AG09319 (cell line): ENCODE measurements at regions not wholly inside any gene's neighbourhood (a gene's known extent, or its start where the extent isn't known, plus 50 kb on each side); places are given as distances from the start of the nearest gene placed in this dataset.

Experiments
- DNase-seq: peaks from one replicate; pipeline ENCODE4 v3.0.0-alpha.2; 2010; ENCODE audit warnings: low read depth; ENCODE audit errors: extremely low read depth
- TF ChIP-seq, protein P1 (sequence below): IDR thresholded peaks from 2 replicates; pipeline ENCODE4 v1.5.1; 2011; ENCODE audit warnings: low read depth, mild to moderate bottlenecking, inconsistent platforms, low read length, moderate library complexity

DNA sequence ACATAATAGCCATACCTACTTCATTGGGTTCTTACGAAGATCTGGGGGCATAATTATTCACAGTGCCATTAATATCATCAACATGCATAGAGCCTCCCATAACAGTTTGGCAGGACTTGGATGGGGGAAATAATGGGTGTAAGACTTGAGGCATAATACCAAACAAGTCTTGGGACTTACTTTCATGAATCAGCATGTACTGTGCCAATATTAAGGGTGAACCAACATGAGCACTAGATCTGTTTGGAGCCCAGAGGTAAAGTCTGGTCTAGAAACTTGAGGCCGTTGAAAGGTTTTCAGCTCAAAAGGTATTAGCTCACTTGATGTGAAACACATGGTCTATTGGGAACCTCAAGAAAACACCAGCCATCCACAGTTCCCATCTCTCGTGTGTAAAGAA lies 56.7 kb upstream of the ZC3H11B start:
- DNase-seq: no peak
- TF ChIP-seq, protein P1, sequence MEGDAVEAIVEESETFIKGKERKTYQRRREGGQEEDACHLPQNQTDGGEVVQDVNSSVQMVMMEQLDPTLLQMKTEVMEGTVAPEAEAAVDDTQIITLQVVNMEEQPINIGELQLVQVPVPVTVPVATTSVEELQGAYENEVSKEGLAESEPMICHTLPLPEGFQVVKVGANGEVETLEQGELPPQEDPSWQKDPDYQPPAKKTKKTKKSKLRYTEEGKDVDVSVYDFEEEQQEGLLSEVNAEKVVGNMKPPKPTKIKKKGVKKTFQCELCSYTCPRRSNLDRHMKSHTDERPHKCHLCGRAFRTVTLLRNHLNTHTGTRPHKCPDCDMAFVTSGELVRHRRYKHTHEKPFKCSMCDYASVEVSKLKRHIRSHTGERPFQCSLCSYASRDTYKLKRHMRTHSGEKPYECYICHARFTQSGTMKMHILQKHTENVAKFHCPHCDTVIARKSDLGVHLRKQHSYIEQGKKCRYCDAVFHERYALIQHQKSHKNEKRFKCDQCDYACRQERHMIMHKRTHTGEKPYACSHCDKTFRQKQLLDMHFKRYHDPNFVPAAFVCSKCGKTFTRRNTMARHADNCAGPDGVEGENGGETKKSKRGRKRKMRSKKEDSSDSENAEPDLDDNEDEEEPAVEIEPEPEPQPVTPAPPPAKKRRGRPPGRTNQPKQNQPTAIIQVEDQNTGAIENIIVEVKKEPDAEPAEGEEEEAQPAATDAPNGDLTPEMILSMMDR: no peak

DNA sequence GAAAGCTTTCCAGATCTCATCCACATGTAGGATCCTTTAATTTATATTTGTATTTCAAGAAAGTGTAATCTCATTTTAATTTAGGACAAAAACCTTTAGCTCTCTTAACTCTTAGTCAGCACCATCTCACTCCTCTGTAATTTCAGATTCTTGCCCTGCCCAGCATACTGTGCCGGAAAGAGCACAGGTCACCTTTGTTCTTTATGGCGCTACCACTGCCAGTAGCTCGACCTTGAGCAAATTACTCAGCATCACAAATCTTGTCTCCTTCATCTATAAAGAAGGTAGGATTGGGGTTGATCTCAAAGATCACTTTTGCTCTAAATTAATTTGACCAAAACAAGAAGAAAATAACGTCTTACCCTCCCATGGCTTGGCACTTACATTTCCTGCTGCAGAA lies 56.1 kb upstream of the ZC3H11B start:
- TF ChIP-seq, protein P1: no peak
- DNase-seq: no peak

DNA sequence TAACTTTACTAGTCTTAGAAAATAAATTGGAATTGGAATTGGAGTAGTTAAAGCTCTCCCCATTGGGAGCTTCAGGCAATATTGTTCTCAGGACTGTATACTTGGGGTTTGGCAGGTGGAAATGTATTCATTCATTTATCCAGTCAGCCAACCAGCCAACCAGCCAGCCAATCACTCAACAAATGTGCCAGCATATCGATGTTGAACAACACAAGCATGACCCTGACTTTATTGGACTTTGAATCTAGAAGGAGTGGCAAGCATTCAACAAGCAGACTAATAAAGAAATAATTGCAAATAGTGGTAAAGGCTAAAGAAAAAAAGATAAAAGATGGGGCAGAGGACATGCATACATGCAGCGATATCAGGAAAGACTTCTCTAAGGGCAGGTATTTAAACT lies 55.5 kb upstream of the ZC3H11B start:
- no peak for DNase-seq
- TF ChIP-seq, protein P1: no peak

DNA sequence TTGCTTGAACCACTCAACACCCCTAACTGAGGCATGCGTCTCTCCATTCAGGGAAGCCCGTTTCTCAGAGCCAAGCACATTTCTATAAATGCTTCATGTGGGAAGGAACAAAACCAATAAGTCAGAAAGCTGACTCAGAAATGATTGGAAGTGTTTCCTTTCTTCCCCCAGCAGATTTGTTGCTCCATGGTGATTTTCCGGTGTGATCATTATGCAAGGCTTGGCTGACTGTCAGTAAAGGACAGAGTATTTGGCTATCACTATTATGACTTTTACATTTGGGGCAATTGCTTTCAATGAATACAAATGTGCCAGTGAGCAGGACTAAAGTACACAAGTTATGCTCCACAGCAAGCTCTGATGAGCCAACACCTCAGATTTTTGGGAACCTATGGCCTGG lies 53.3 kb upstream of the ZC3H11B start:
- DNase-seq: no peak
- TF ChIP-seq, protein P1: no peak

DNA sequence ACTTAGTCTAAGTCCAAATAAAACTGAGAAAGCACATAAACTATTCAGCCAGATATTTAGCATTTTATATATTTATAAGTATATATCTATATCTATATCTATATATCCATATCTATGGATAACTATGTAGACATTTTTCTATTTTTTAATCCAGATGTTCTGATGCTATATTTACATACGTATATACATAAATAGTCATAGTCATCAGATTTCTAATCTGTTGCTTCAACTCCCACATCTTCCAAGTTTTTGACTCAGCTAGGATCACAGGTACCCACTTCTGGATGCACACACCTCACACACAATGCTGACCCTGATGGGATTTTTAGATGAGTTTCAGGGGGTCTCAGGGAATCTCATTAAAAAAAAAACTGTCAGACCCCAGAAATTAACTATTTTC lies 52.2 kb upstream of the ZC3H11B start:
- DNase-seq: no peak
- TF ChIP-seq, protein P1: no peak

DNA sequence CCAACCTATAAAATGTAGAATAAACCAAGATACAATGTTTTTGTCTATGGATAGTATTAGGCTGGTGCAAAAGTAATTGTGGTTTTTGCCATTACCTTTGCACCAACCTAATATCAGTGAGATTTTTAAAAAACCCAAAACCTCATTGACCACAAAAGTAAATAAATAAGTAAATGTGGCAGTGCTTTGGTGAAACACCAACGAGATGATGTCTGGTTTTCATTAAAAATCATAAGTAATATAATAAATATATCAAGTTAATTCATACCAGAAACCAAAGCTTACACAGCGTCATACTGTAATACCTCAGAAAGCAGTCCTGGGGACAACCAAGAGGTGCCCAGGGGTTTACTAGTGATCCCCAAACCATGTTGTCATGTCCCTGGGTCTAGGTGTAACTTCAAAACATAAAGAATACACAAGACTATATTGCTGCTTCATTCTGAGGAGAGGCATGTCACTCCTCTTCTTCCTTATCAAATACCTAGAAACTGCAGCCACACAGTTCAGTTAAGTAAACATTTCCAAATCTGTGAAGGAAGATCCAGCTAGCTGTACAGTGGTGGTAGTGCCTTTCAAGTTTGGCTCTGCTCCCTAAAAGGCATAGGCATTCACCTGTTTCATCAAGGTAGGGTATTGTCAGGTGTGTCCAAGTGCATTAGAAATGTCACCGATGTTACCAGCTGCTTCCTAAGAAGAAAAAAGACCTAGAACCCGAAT lies 51.6 kb upstream of the ZC3H11B start:
- no peak for DNase-seq
- TF ChIP-seq, protein P1: no peak
